KMS-11 (cell line): ENCODE measurements at regions not wholly inside any gene's neighbourhood (a gene's known extent, or its start where the extent isn't known, plus 50 kb on each side); places are given as distances from the start of the nearest gene placed in this dataset.

Experiments
- H2AFZ ChIP-seq: fragments of 200-600 bp; sonication (generic); 2 replicates; pipeline ENCODE4 v1.6.1; 2016; ENCODE audit warnings: antibody characterized with exemption, mixed run types, low read depth
- H3K27ac ChIP-seq: fragments of 200-600 bp; sonication (generic); 2 replicates; pipeline ENCODE4 v1.6.1; 2016; ENCODE audit warnings: mild to moderate bottlenecking, mixed run types
- H3K27me3 ChIP-seq: fragments of 200-600 bp; sonication (generic); 2 replicates; pipeline ENCODE4 v1.6.1; 2017; ENCODE audit warnings: mild to moderate bottlenecking, low read depth, mixed run types, moderate library complexity; ENCODE audit not compliant: insufficient read depth
- H3K36me3 ChIP-seq: fragments of 200-600 bp; sonication (generic); 2 replicates; pipeline ENCODE4 v1.6.1; 2017; ENCODE audit warnings: mild to moderate bottlenecking, mixed run types; ENCODE audit not compliant: insufficient read depth
- H3K4me1 ChIP-seq: fragments of 200-600 bp; sonication (generic); 2 replicates; pipeline ENCODE4 v1.6.1; 2016; ENCODE audit warnings: mild to moderate bottlenecking, low read depth, mixed run types; ENCODE audit not compliant: poor library complexity, severe bottlenecking
- H3K4me2 ChIP-seq: fragments of 200-600 bp; sonication (generic); 2 replicates; pipeline ENCODE4 v1.7.0; 2016; ENCODE audit warnings: mild to moderate bottlenecking, mixed run types
- H3K4me3 ChIP-seq: fragments of 200-600 bp; sonication (generic); IDR thresholded peaks from 2 replicates; pipeline ENCODE4 v1.6.1; 2017; ENCODE audit warnings: low read depth, low read length, mixed read lengths; ENCODE audit not compliant: insufficient read depth
- H3K79me2 ChIP-seq: fragments of 200-600 bp; sonication (generic); 2 replicates; pipeline ENCODE4 v1.6.1; 2016; ENCODE audit warnings: low read depth, mixed run types; ENCODE audit not compliant: insufficient read depth
- H3K9ac ChIP-seq: fragments of 200-600 bp; sonication (generic); 2 replicates; pipeline ENCODE4 v1.6.1; 2016; ENCODE audit warnings: mild to moderate bottlenecking, mixed run types
- H4K20me1 ChIP-seq: fragments of 200-600 bp; sonication (generic); 2 replicates; pipeline ENCODE4 v1.6.1; 2016; ENCODE audit warnings: mild to moderate bottlenecking, mixed run types; ENCODE audit not compliant: insufficient read depth
- CTCF ChIP-seq: fragments of 200-600 bp; sonication (generic); conservative IDR thresholded peaks from 2 replicates; pipeline ENCODE4 v1.6.1; 2017; ENCODE audit warnings: low read depth, mild to moderate bottlenecking, antibody characterized with exemption, low read length, moderate library complexity, mixed read lengths

GRCh38 chr4:13907255-13907751 is 279.8 kb upstream of the BOD1L1 start:
- Histone ChIP-seq H3K27me3 (no peaks in the 10 kb centered on the region), H3K36me3 (no peaks in the 10 kb centered on the region), H3K79me2 (no peaks in the 10 kb centered on the region), H3K27ac (no peak overlapping the region), H3K9ac (no peak overlapping the region), H3K4me1 (no peaks in the 10 kb centered on the region), H3K4me2 (no peak overlapping the region), H3K4me3 (no peak overlapping the region), H2AFZ (no peak overlapping the region), H4K20me1 (no peaks in the 10 kb centered on the region)
- TF ChIP-seq CTCF = no peak

- H3K36me3 ChIP-seq = no peaks in the 10 kb centered on the region
- H3K4me3 ChIP-seq = no peak overlapping the region
- H3K4me1 ChIP-seq = no peaks in the 10 kb centered on the region
- no peaks in the 10 kb centered on the region for H3K79me2 ChIP-seq
- no peaks in the 10 kb centered on the region for H3K27me3 ChIP-seq
- no peak overlapping the region for H3K9ac ChIP-seq
- no peaks in the 10 kb centered on the region for H4K20me1 ChIP-seq
- H3K27ac ChIP-seq = no peak overlapping the region
- no peak overlapping the region for H2AFZ ChIP-seq
- no peak for TF ChIP-seq CTCF
- H3K4me2 ChIP-seq = no peak overlapping the region
Observed at GRCh38 chr4:13908455-13908854, 280.9 kb upstream of the BOD1L1 start.

GRCh38 chr4:13910556-13910955 is 283.0 kb upstream of the BOD1L1 start:
- Histone ChIP-seq H3K9ac (no peak overlapping the region), H3K27me3 (no peaks in the 10 kb centered on the region), H3K4me1 (peaks cover 9% of the 10 kb centered on the region), H3K36me3 (no peaks in the 10 kb centered on the region), H3K27ac (no peak overlapping the region), H3K4me3 (no peak overlapping the region), H3K79me2 (no peaks in the 10 kb centered on the region), H2AFZ (no peak overlapping the region), H3K4me2 (no peak overlapping the region), H4K20me1 (no peaks in the 10 kb centered on the region)
- no peak for TF ChIP-seq CTCF

- Histone ChIP-seq H3K27me3 (no peaks in the 10 kb centered on the region), H3K4me1 (peaks cover 10% of the 10 kb centered on the region), H3K9ac (no peak overlapping the region), H4K20me1 (no peaks in the 10 kb centered on the region), H3K4me3 (no peak overlapping the region), H3K27ac (no peak overlapping the region), H3K36me3 (no peaks in the 10 kb centered on the region), H3K4me2 (no peak overlapping the region), H2AFZ (no peak overlapping the region), H3K79me2 (no peaks in the 10 kb centered on the region)
- TF ChIP-seq CTCF = no peak
Observed at GRCh38 chr4:13911256-13911655, 283.7 kb upstream of the BOD1L1 start.
